Epithelial cell of prostate (primary cell): ENCODE measurements at regions not wholly inside any gene's neighbourhood (a gene's known extent, or its start where the extent isn't known, plus 50 kb on each side); places are given as distances from the start of the nearest gene placed in this dataset.
"Not testable (repeated sequence)": the region's sequence is repeated elsewhere in the genome, so short reads cannot be mapped to it uniquely, and the experiment has no call there.

Source experiments
- DNase-seq: peaks from one replicate; pipeline ENCODE4 v3.0.0-alpha.2; 2011; ENCODE audit warnings: low read depth, low spot score
- H3K27ac ChIP-seq: fragments of 450-650 bp; 2 replicates; pipeline ENCODE4 v1.5.1; 2017; ENCODE audit warnings: mild to moderate bottlenecking

GRCh38 chr16:60821661-60822060 is 1214.6 kb downstream of the CDH8 start:
- DNase-seq = no peak
- no peak overlapping the region for H3K27ac ChIP-seq

GRCh38 chr16:60820361-60820760 is 1215.9 kb downstream of the CDH8 start:
- DNase-seq = no peak
- no peak overlapping the region for H3K27ac ChIP-seq

- no peak for DNase-seq
- H3K27ac ChIP-seq = no peak overlapping the region
Measured at GRCh38 chr16:60818465-60818864, 1217.8 kb downstream of the CDH8 start.

- no peak for DNase-seq
- H3K27ac ChIP-seq = no peak overlapping the region
Measured at GRCh38 chr16:60816461-60816860, 1219.8 kb downstream of the CDH8 start.

GRCh38 chr16:60815865-60816264 is 1220.4 kb downstream of the CDH8 start:
- no peak for DNase-seq
- no peak overlapping the region for H3K27ac ChIP-seq

GRCh38 chr16:60815033-60815432 is 1221.2 kb downstream of the CDH8 start:
- no peak for DNase-seq
- H3K27ac ChIP-seq = no peak overlapping the region

GRCh38 chr16:60811657-60812056 is 1224.6 kb downstream of the CDH8 start:
- H3K27ac ChIP-seq = no peak overlapping the region
- no peak for DNase-seq

GRCh38 chr16:60811051-60811608 is 1225.1 kb downstream of the CDH8 start:
- DNase-seq = no peak
- no peak overlapping the region for H3K27ac ChIP-seq

- no peak overlapping the region for H3K27ac ChIP-seq
- no peak for DNase-seq
Measured at GRCh38 chr16:60810250-60810649, 1226.0 kb downstream of the CDH8 start.

GRCh38 chr16:60792437-60792836 is 1243.8 kb downstream of the CDH8 start:
- no peak overlapping the region for H3K27ac ChIP-seq
- no peak for DNase-seq

GRCh38 chr16:60788631-60789030 is 1247.6 kb downstream of the CDH8 start:
- DNase-seq = no peak

GRCh38 chr16:60776281-60776680 is 1260.0 kb downstream of the CDH8 start:
- no peak for DNase-seq
- H3K27ac ChIP-seq = no peak overlapping the region

More at GRCh38 chr16:60788631-60789030, 1247.6 kb downstream of the CDH8 start:
- no peak overlapping the region for H3K27ac ChIP-seq

- DNase-seq = no peak
- no peak overlapping the region for H3K27ac ChIP-seq
Measured at GRCh38 chr16:60771138-60771537, 1265.1 kb downstream of the CDH8 start.

GRCh38 chr16:60770384-60770783 is 1265.9 kb downstream of the CDH8 start:
- DNase-seq = not testable (repeated sequence)

GRCh38 chr16:60763869-60764268 is 1272.4 kb downstream of the CDH8 start:
- DNase-seq = no peak
- H3K27ac ChIP-seq = no peak overlapping the region

More at GRCh38 chr16:60770384-60770783, 1265.9 kb downstream of the CDH8 start:
- not testable (repeated sequence) for H3K27ac ChIP-seq

- DNase-seq = no peak
- no peak overlapping the region for H3K27ac ChIP-seq
Measured at GRCh38 chr16:60755907-60756306, 1280.3 kb downstream of the CDH8 start.

- no peak overlapping the region for H3K27ac ChIP-seq
- DNase-seq = no peak
Measured at GRCh38 chr16:60748366-60748765, 1287.9 kb downstream of the CDH8 start.

- no peak overlapping the region for H3K27ac ChIP-seq
- no peak for DNase-seq
Measured at GRCh38 chr16:60744198-60744597, 1292.0 kb downstream of the CDH8 start.

GRCh38 chr16:60741810-60742209 is 1294.4 kb downstream of the CDH8 start:
- no peak overlapping the region for H3K27ac ChIP-seq
- DNase-seq = no peak

GRCh38 chr16:60739737-60740683 is 1296.2 kb downstream of the CDH8 start:
- no peak for DNase-seq
- no peak overlapping the region for H3K27ac ChIP-seq

GRCh38 chr16:60731329-60732050 is 1304.7 kb downstream of the CDH8 start:
- no peak overlapping the region for H3K27ac ChIP-seq
- no peak for DNase-seq
